NCI-H1092 (cell line): ENCODE measurements at regions not wholly inside any gene's neighbourhood (a gene's known extent, or its start where the extent isn't known, plus 50 kb on each side); places are given as distances from the start of the nearest gene placed in this dataset.

Experiments
- DNase-seq: peaks from one replicate; lab custom pipeline; 2025; lab: John Stamatoyannopoulos, UW

DNA sequence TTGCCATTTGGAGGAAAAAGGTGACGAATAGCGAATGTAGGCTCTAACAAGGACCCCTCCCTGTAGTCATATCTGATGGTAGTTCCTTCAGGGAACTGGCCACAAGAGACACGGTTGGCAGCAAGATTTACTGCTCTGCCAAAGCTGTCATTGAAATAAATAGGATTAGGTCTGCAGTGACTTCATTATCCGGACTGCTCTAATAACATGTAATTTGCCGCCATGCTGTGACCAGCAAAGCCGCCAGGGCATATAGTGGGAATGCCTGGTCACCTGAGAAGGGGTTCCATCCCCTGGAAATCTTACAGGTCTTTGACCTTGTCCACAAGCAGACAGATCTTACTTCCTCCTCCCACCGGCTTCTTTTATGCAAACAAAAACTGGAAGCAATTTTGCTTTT lies 59.4 kb upstream of the LAPTM4A start:
- DNase-seq, result no peak

DNA sequence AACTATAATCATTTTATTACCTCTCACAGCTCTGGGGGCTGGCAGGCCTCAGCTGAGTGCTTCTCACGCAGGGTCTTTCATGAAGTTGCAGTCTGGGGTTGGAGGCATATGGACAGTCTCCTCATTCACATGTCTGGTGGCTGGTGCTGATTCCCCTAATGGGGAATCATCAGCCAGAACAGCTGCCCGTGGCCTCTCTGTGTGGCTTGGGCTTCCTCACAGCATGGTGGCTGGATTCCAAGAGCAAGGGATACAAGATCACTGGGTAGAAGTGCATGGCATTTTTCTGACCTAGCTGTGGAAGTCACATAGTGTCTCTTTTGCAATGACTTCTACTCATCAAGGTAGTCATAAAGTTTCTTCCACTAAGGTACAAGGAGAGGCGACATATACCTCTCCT lies 59.0 kb upstream of the LAPTM4A start:
- no peak for DNase-seq

DNA sequence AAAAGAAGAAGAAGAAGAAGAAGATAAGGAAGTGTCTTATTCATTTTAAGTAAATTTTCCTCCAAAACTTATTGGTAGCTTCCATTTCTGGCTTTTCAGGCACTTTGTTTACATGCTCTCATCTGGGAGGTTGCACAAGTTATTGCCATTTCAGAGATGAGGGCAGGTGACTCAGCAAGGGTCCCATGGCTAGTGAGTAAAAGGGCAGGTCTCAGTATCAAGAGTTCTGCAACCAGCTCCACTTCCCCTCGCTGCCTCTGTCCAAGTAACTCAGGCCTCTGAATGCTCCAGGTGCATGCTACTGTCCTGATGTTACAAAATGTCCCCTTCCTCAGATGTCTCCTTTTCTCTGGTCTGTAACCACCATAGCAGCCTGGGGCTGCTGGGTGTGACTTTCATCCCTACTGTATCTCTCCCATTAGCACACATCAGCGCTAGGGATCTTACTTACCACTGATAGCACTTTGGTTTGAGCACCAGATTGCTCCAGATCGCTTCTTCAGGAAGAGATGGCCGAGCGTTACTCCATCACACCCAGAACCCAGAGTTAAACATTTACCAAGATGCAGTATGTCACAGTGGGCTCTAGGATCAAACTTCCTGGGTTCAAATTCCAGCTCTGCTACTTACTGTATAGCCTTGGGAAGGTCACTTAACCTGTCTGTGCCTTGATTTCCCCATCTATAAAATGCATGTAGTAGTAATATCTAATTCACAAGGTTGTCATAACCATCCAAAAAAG lies 57.4 kb upstream of the LAPTM4A start:
- DNase-seq, result no peak

DNA sequence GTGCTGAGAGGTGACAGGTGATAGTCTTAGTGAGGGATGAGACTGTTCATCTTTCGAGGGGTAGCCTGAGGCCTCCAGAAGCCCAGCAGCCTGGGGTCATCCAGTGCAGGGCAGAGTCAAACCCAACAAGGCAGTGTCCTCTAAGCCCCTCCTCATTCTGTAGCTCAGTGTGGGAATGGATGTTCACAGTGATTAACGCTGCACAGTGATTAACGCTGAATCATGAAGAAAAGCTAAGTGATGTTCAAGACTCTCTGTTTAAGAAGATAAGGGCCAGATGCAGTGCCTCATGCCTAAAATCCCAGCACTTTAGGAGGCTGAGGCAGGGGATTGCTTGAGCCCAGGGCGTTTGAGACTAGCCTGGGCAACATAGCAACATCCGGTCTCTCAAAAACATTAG lies 56.3 kb upstream of the LAPTM4A start:
- no peak for DNase-seq

DNA sequence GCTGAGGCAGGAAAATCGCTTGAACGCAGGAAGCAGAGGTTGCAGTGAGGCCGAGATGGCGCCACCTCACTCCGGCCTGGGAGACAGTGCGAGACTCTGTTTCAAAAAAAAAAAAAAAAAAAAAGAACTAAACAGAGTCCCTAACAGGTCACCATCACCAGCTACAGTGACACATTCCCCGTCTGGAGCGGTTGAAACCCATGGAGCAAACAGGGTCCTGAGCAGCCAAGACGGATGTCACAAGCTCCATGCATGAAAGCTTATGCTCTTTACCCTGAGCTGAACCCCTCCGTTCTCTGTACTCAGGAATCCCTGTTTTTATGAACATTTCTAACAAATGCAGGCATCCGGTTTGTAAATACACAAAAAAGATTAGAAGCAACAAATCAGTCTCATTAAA lies 55.9 kb upstream of the LAPTM4A start:
- DNase-seq, result no peak

DNA sequence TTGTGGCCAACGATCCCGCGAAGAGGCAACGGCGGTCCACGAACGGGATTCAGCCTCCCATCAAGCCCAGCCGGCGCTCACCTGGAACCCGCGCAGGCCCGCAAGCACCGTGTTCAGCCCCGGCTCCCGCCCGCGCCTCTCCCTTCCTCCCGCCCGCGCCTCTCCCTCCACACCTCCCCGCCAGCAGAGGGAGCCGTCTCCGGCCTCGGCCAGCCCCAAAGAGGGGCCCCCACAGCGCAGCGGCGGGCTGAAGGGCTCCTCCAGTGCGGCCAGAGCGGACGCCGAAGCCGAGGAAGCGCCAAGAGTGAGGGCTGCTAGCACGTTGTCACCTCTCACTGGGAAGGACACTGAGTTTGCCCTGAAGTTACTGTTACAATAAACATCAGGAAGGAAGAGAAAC lies 55.3 kb upstream of the LAPTM4A start:
- no peak for DNase-seq

DNA sequence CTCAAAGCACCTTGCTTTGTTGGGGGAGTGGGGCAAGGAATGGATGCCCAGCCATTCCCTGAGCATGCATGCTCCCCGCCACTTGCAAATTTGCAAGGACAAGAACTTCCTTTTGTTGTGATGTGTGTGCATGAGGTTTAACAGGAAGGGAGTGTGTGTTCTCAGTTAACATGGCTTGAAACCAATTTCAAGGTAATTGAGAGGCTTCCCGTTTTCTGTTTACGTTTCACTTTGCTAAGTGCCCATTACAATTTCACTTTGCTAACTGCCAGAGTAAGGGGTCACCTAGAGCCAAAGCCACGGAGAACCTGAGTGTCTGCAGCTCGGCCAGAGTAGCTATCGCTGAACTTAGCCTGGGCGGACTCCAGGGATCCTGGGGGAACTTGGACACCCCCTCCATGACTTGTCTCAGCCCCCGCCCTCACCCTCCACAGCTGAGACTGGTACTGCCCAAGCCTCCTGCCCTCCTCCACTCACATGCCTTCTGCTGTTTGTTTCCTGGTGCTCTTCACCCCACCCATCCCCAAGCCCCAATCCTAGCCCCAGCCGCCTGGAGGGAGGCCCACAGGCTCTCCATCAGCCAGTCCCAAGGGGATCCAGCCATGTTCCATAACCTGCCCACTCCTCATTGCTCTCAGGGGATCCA lies 53.6 kb upstream of the LAPTM4A start:
- DNase-seq, result no peak

DNA sequence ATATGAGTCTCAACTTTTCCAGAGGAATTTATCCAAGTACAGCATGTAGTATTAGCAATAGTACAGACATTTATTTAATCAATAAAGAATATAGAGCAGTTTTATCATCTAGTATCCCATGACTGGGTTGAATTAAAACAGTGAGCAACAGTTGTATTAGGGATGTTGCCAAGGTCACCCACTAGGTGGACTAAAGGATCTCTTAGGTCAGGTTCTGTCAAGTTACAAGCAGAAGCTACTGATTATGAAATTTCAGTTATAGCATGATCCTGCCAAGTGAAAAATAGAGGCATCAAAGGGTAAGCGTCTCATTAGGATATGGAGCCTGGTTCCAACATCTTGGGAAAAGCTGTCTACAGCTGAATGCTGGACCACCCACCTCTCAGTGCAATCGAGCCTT lies 52.1 kb upstream of the LAPTM4A start:
- no peak for DNase-seq
